ENCODE measurements at regions not wholly inside any gene's neighbourhood (a gene's known extent, or its start where the extent isn't known, plus 50 kb on each side); places are given as distances from the start of the nearest gene placed in this dataset.

- no peaks in the 10 kb centered on the region for H3K27me3 ChIP-seq
- DNase-seq: no peak
- no peak overlapping the region for H3K4me3 ChIP-seq
- intact Hi-C loops (cut with DNase I): no loop called here
- no peaks in the 10 kb centered on the region for H3K36me3 ChIP-seq
- H3K4me1 ChIP-seq: no peaks in the 10 kb centered on the region
- no peak overlapping the region for H3K9ac ChIP-seq (ENCODE audit: low read depth in 2 of 2, low read length in 2 of 2)
- no peak for TF ChIP-seq CTCF (IDR thresholded peaks at IDR 0.05)
- no peaks in the 10 kb centered on the region for H3K9me3 ChIP-seq
- no peak overlapping the region for H3K27ac ChIP-seq
Measured at GRCh38 chr10:95122736-95123135, 53.4 kb upstream of the CYP2C8 start.

GRCh38 chr10:95121904-95122303, 52.6 kb upstream of the CYP2C8 start:
- Histone ChIP-seq H3K36me3 (no peaks in the 10 kb centered on the region), H3K9me3 (no peaks in the 10 kb centered on the region), H3K27me3 (no peaks in the 10 kb centered on the region), H3K27ac (no peak overlapping the region), H3K4me1 (no peaks in the 10 kb centered on the region), H3K9ac (ENCODE audit: low read depth in 2 of 2, low read length in 2 of 2) (no peak overlapping the region), H3K4me3 (no peak overlapping the region)
- intact Hi-C loops (cut with DNase I): no loop called here
- DNase-seq: no peak
- no peak for TF ChIP-seq CTCF (IDR thresholded peaks at IDR 0.05)
